ENCODE measurements at regions not wholly inside any gene's neighbourhood (a gene's known extent, or its start where the extent isn't known, plus 50 kb on each side); places are given as distances from the start of the nearest gene placed in this dataset.

- no peak for ATAC-seq
These were observed 631.5 kb upstream of the PTBP2 start for GRCh38 chr1:96090134-96090533.

GRCh38 chr1:96095849-96096612 lies 625.6 kb upstream of the PTBP2 start:
- no peaks in the 10 kb centered on the region for H3K4me1 ChIP-seq
- no peak for TF ChIP-seq CTCF (IDR thresholded peaks at IDR 0.05 in 4 of 5, conservative IDR thresholded peaks at IDR 0.05 in 1 of 5)
- TF ChIP-seq POLR2A (IDR thresholded peaks at IDR 0.05): no peak
- H3K4me3 ChIP-seq: no peak overlapping the region
- no peak for DNase-seq
- no peaks in the 10 kb centered on the region for H3K9me3 ChIP-seq
- intact Hi-C loops (cut with DNase I; ENCODE audit: low total_unique reads) (no loop called here), in situ Hi-C loops (cut with MboI; ENCODE audit: low sequenced_read_pairs in 4 of 4) (no loop called here)
- H3K27me3 ChIP-seq: no peaks in the 10 kb centered on the region
- no peaks in the 10 kb centered on the region for H3K36me3 ChIP-seq
- ATAC-seq: no peak
- no peak overlapping the region for H3K27ac ChIP-seq

More at GRCh38 chr1:96090134-96090533, 631.5 kb upstream of the PTBP2 start:
- TF ChIP-seq CTCF (IDR thresholded peaks at IDR 0.05 in 4 of 5, conservative IDR thresholded peaks at IDR 0.05 in 1 of 5) (no peak), POLR2A (IDR thresholded peaks at IDR 0.05) (no peak)
- intact Hi-C loops (cut with DNase I; ENCODE audit: low total_unique reads) (no loop called here), in situ Hi-C loops (cut with MboI; ENCODE audit: low sequenced_read_pairs in 4 of 4) (no loop called here)
- H3K4me3 ChIP-seq: no peak overlapping the region
- no peak for DNase-seq
- H3K9me3 ChIP-seq: no peaks in the 10 kb centered on the region
- no peaks in the 10 kb centered on the region for H3K36me3 ChIP-seq
- H3K27me3 ChIP-seq: no peaks in the 10 kb centered on the region
- H3K4me1 ChIP-seq: no peaks in the 10 kb centered on the region
- no peak overlapping the region for H3K27ac ChIP-seq

GRCh38 chr1:96096613-96097321 lies 624.8 kb upstream of the PTBP2 start:
- no peaks in the 10 kb centered on the region for H3K36me3 ChIP-seq
- H3K9me3 ChIP-seq: no peaks in the 10 kb centered on the region
- ATAC-seq (no peak), DNase-seq (no peak)
- no peaks in the 10 kb centered on the region for H3K27me3 ChIP-seq
- no peak overlapping the region for H3K27ac ChIP-seq
- no peak overlapping the region for H3K4me3 ChIP-seq
- TF ChIP-seq POLR2A (IDR thresholded peaks at IDR 0.05) (no peak), CTCF (IDR thresholded peaks at IDR 0.05 in 4 of 5, conservative IDR thresholded peaks at IDR 0.05 in 1 of 5) (no peak)
- intact Hi-C loops (cut with DNase I; ENCODE audit: low total_unique reads) (no loop called here), in situ Hi-C loops (cut with MboI; ENCODE audit: low sequenced_read_pairs in 4 of 4) (no loop called here)
- no peaks in the 10 kb centered on the region for H3K4me1 ChIP-seq

- Histone ChIP-seq H3K4me3 (no peak overlapping the region), H3K27me3 (no peaks in the 10 kb centered on the region), H3K9me3 (no peaks in the 10 kb centered on the region), H3K27ac (no peak overlapping the region), H3K36me3 (no peaks in the 10 kb centered on the region), H3K4me1 (no peaks in the 10 kb centered on the region)
- intact Hi-C loops (cut with DNase I; ENCODE audit: low total_unique reads) (no loop called here), in situ Hi-C loops (cut with MboI; ENCODE audit: low sequenced_read_pairs in 4 of 4) (no loop called here)
- TF ChIP-seq CTCF (IDR thresholded peaks at IDR 0.05 in 4 of 5, conservative IDR thresholded peaks at IDR 0.05 in 1 of 5) (no peak), POLR2A (IDR thresholded peaks at IDR 0.05) (no peak)
- no peak for DNase-seq
- no peak for ATAC-seq
These were observed 617.1 kb upstream of the PTBP2 start for GRCh38 chr1:96104506-96104905.

Measured in gastrocnemius medialis (tissue), 4 donors.